Mesendoderm (in vitro differentiated cells): ENCODE measurements at regions not wholly inside any gene's neighbourhood (a gene's known extent, or its start where the extent isn't known, plus 50 kb on each side); places are given as distances from the start of the nearest gene placed in this dataset.
A peak's percentile ranks its signal among the peaks of the same experiment; 100 is the strongest.

Experiments
- DNase-seq: peaks from one replicate; pipeline ENCODE4 v3.0.0; 2013
- H2AK5ac ChIP-seq: 2 replicates; pipeline ENCODE4 v1.6.1; 2013; ENCODE audit warnings: low read length, inconsistent platforms
- H2BK120ac ChIP-seq: 2 replicates; pipeline ENCODE4 v1.6.1; 2013; ENCODE audit warnings: low read depth, mild to moderate bottlenecking, low read length, moderate library complexity, mixed read lengths
- H2BK15ac ChIP-seq: replicated peaks from 2 replicates; pipeline ENCODE4 v1.6.1; 2013; ENCODE audit warnings: low read depth, mild to moderate bottlenecking, moderate library complexity
- H2BK5ac ChIP-seq: 2 replicates; pipeline ENCODE4 v1.6.1; 2013; ENCODE audit warnings: low read length, inconsistent platforms
- H3K18ac ChIP-seq: 2 replicates; pipeline ENCODE4 v1.6.1; 2013; ENCODE audit warnings: mild to moderate bottlenecking, low read length, mixed read lengths
- H3K23ac ChIP-seq: one replicate; pipeline ENCODE4 v1.6.1; 2013; ENCODE audit warnings: low read length
- H3K27ac ChIP-seq: 2 replicates; pipeline ENCODE4 v1.5.1; 2013; ENCODE audit warnings: low read depth, mild to moderate bottlenecking, inconsistent platforms, low read length, moderate library complexity
- H3K27me3 ChIP-seq: 2 replicates; pipeline ENCODE4 v1.6.1; 2013; ENCODE audit warnings: low read length, control low read depth, mild to moderate bottlenecking, inconsistent platforms; ENCODE audit not compliant: insufficient read depth, poor library complexity
- H3K36me3 ChIP-seq: 2 replicates; pipeline ENCODE4 v1.6.1; 2013; ENCODE audit warnings: low read length, inconsistent platforms; ENCODE audit not compliant: control insufficient read depth, insufficient read depth
- H3K4ac ChIP-seq: one replicate; pipeline ENCODE4 v1.6.1; 2013; ENCODE audit warnings: low read depth, mild to moderate bottlenecking, low read length, moderate library complexity
- H3K4me1 ChIP-seq: 2 replicates; pipeline ENCODE4 v1.6.1; 2013; ENCODE audit warnings: low read depth, low read length, inconsistent platforms; ENCODE audit not compliant: control insufficient read depth
- H3K4me2 ChIP-seq: 2 replicates; pipeline ENCODE4 v1.6.1; 2013; ENCODE audit warnings: low read length
- H3K4me3 ChIP-seq: 2 replicates; pipeline ENCODE4 v1.5.1; 2013; ENCODE audit warnings: mild to moderate bottlenecking, low read length
- H3K56ac ChIP-seq: one replicate; pipeline ENCODE4 v1.6.1; 2013; ENCODE audit warnings: low read length
- H3K79me1 ChIP-seq: 2 replicates; pipeline ENCODE4 v1.6.1; 2013; ENCODE audit warnings: low read length, inconsistent platforms
- H3K79me2 ChIP-seq: 2 replicates; pipeline ENCODE4 v1.6.1; 2013; ENCODE audit warnings: mild to moderate bottlenecking, low read length; ENCODE audit not compliant: control insufficient read depth, insufficient read depth
- H3K9ac ChIP-seq: 2 replicates; pipeline ENCODE4 v1.6.1; 2013; ENCODE audit warnings: low read length, inconsistent platforms
- H4K5ac ChIP-seq: one replicate; pipeline ENCODE4 v1.6.1; 2013; ENCODE audit warnings: low read length
- H4K8ac ChIP-seq: one replicate; pipeline ENCODE4 v1.6.1; 2013; ENCODE audit warnings: low read depth, mild to moderate bottlenecking, control low read depth, low read length, moderate library complexity
- WGBS: extraction: QIAGEN DNeasy Blood & Tissue Kit; methylation state at CpG from one replicate; pipeline ENCODE4 v1.1.7; 2013; ENCODE audit warnings: low lambda C conversion rate, missing lambda C conversion rate; ENCODE audit not compliant: insufficient coverage; ENCODE audit errors: extremely low coverage; 5-methylcytosine and 5-hydroxymethylcytosine counted together

GRCh38 chr1:9439074-9439761 is 100.0 kb upstream of the SLC25A33 start:
- no peaks in the 10 kb centered on the region for H3K36me3 ChIP-seq
- no peak overlapping the region for H3K23ac ChIP-seq
- H2AK5ac ChIP-seq, result no peak overlapping the region
- no peak overlapping the region for H4K5ac ChIP-seq
- H3K9ac ChIP-seq, result no peak overlapping the region
- no peaks in the 10 kb centered on the region for H3K79me1 ChIP-seq
- no peaks in the 10 kb centered on the region for H3K27me3 ChIP-seq
- no peak overlapping the region for H3K27ac ChIP-seq
- no peak overlapping the region for H2BK120ac ChIP-seq
- no peak overlapping the region for H2BK15ac ChIP-seq
- no CpG with 5 or more reads among the region's 9 CpGs for WGBS
- H4K8ac ChIP-seq, result no peak overlapping the region
- no peak overlapping the region for H3K4me2 ChIP-seq
- H3K56ac ChIP-seq, result no peak overlapping the region
- peaks cover 8% of the 10 kb centered on the region for H3K4me1 ChIP-seq
- H3K4me3 ChIP-seq, result no peak overlapping the region
- no peak overlapping the region for H2BK5ac ChIP-seq
- H3K4ac ChIP-seq, result no peak overlapping the region
- no peak overlapping the region for H3K18ac ChIP-seq
- no peaks in the 10 kb centered on the region for H3K79me2 ChIP-seq
- DNase-seq, result no peak

DNA sequence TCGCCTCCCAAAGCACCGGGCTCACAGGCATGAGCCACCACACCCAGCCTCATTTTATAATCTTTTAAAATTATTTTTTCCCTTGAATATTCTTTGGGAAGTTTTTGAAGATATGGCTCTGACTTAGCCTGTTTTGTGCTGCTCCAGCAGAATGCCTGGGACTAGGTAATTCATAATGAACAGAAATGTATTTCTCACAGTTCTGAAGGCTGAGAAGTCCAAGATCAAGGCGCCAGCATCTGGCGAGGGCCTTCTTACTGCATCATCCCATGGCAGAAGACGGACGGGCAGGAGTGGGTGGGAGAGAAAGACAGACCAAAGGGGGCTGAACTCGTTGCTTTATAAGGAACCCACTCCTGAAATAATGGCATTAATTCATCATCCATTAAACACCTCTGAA is 99.0 kb upstream of the SLC25A33 start:
- no peaks in the 10 kb centered on the region for H3K36me3 ChIP-seq
- H3K79me1 ChIP-seq, result no peaks in the 10 kb centered on the region
- no peak overlapping the region for H3K9ac ChIP-seq
- no peak overlapping the region for H2AK5ac ChIP-seq
- no peak overlapping the region for H4K8ac ChIP-seq
- no peak overlapping the region for H3K56ac ChIP-seq
- peaks cover 8% of the 10 kb centered on the region for H3K4me1 ChIP-seq
- no peak overlapping the region for H3K4me2 ChIP-seq
- H2BK15ac ChIP-seq, result no peak overlapping the region
- no peak overlapping the region for H2BK5ac ChIP-seq
- no peak overlapping the region for H3K4ac ChIP-seq
- no peaks in the 10 kb centered on the region for H3K27me3 ChIP-seq
- no peak overlapping the region for H3K4me3 ChIP-seq
- H4K5ac ChIP-seq, result no peak overlapping the region
- no peak overlapping the region for H3K18ac ChIP-seq
- H3K79me2 ChIP-seq, result no peaks in the 10 kb centered on the region
- H3K27ac ChIP-seq, result no peak overlapping the region
- WGBS, result no CpG with 5 or more reads among the region's 7 CpGs
- no peak for DNase-seq
- H2BK120ac ChIP-seq, result no peak overlapping the region
- no peak overlapping the region for H3K23ac ChIP-seq

DNA sequence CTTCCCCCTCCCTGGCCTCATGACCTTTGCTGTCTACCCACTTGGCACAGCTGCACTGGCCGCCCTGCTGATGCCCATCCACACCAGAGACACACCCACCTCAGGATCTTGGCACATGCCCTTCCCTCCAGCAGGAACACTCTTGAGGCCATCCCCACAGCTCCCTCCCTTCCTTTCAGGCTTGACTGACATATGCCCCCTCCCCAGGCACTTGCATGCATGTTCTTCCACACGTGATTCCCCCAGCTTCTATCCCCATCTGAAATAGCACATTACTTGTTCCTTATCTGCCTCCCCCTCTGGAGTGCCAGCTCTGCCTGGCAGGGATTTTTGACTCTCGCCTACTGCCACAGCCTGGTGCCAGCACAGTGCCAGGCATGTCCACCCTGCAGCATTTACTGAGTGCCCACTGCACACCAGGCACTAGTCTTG is 98.5 kb upstream of the SLC25A33 start:
- no peaks in the 10 kb centered on the region for H3K79me1 ChIP-seq
- WGBS, result no CpG with 5 or more reads among the region's 3 CpGs
- no peak overlapping the region for H3K18ac ChIP-seq
- H3K79me2 ChIP-seq, result no peaks in the 10 kb centered on the region
- H2AK5ac ChIP-seq, result no peak overlapping the region
- H3K4me1 ChIP-seq, result peaks cover 8% of the 10 kb centered on the region
- no peak overlapping the region for H2BK5ac ChIP-seq
- no peak overlapping the region for H3K27ac ChIP-seq
- H4K5ac ChIP-seq, result no peak overlapping the region
- H3K4me2 ChIP-seq, result no peak overlapping the region
- no peak overlapping the region for H3K4ac ChIP-seq
- DNase-seq, result no peak
- no peak overlapping the region for H3K4me3 ChIP-seq
- no peaks in the 10 kb centered on the region for H3K36me3 ChIP-seq
- no peak overlapping the region for H3K23ac ChIP-seq
- no peak overlapping the region for H3K9ac ChIP-seq
- H2BK15ac ChIP-seq, result no peak overlapping the region
- no peaks in the 10 kb centered on the region for H3K27me3 ChIP-seq
- no peak overlapping the region for H3K56ac ChIP-seq
- H4K8ac ChIP-seq, result no peak overlapping the region
- H2BK120ac ChIP-seq, result no peak overlapping the region

DNA sequence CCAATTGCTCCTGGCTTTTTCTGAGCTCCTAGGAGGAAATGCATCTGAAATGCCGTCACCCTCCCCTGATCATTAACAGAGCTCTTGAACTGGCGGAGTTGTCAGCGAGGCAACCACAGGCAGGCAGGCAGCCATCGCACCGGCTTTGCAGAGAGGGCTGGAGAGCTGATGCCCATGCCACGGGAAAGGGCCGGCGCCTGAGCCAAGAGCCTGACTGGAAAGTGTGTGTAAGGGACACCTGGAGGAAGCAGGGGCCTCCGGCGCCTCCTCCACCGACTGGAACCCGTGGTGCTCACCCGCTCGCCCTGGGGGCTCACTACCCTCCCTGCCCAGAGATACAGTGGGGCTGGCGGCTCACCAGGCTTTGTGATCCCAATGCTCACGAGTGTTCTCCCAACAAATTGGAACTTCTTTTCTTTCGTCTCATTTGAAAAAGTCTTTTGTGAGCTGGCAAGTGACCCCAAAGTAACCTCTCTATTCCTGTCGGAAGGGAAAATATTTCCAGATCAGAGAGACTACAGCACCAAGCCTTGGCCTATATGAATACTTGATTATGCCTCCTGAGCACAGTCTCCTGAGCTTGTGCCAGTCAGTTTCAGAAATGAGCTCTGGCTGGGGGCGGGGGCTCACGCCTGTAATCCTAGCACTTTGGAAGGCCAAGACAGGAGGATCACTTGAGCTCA is 97.7 kb upstream of the SLC25A33 start:
- H3K27ac ChIP-seq, result no peak overlapping the region

DNA sequence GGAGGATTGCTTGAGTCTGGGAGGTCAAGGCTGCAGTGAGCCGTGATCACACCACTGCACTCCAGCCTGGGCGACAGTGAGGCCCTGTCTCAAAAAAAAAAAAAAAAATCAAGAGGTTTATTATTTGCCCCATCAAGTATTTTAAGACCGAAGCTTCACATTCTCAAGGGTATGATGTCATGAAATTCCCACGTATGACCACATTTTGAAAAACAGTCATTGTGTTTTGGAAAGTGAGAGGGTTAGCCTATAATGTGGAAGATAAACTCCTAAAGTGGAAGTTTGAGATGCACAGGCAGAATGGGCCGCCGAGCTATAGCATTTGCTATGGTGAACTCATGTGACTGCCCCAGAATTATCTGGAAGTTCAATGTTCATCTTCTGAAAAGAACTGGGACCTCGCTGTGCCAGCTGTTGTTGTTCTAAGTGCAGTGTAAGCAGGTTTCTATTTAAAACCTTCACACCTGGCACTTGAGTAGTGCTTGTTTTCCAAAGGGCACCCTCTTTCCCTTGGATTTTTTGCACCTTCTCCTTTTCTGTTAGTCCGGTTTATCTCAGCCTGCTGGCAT is 96.9 kb upstream of the SLC25A33 start:
- H3K27me3 ChIP-seq, result no peaks in the 10 kb centered on the region
- no peak overlapping the region for H4K5ac ChIP-seq
- no peak overlapping the region for H3K18ac ChIP-seq
- no peak overlapping the region for H2BK120ac ChIP-seq
- H3K4ac ChIP-seq, result no peak overlapping the region
- H4K8ac ChIP-seq, result no peak overlapping the region
- H3K9ac ChIP-seq, result no peak overlapping the region
- no peak overlapping the region for H3K23ac ChIP-seq
- H3K27ac ChIP-seq, result no peak overlapping the region
- DNase-seq, result peak; percentile 50
- no peak overlapping the region for H2BK5ac ChIP-seq
- H3K4me3 ChIP-seq, result no peak overlapping the region
- H2BK15ac ChIP-seq, result no peak overlapping the region
- H3K56ac ChIP-seq, result no peak overlapping the region
- H3K4me2 ChIP-seq, result no peak overlapping the region
- no CpG with 5 or more reads among the region's 8 CpGs for WGBS
- peaks cover 8% of the 10 kb centered on the region for H3K4me1 ChIP-seq
- H2AK5ac ChIP-seq, result no peak overlapping the region
- H3K79me1 ChIP-seq, result no peaks in the 10 kb centered on the region
- H3K79me2 ChIP-seq, result no peaks in the 10 kb centered on the region
- no peaks in the 10 kb centered on the region for H3K36me3 ChIP-seq

More for the DNA sequence above, 97.7 kb upstream of the SLC25A33 start:
- H2BK15ac ChIP-seq, result no peak overlapping the region
- no peaks in the 10 kb centered on the region for H3K27me3 ChIP-seq
- no peak overlapping the region for H3K56ac ChIP-seq
- no peak overlapping the region for H3K4me2 ChIP-seq
- no peaks in the 10 kb centered on the region for H3K36me3 ChIP-seq
- no peak overlapping the region for H4K5ac ChIP-seq
- WGBS, result no CpG with 5 or more reads among the region's 20 CpGs
- no peak overlapping the region for H2BK5ac ChIP-seq
- H4K8ac ChIP-seq, result no peak overlapping the region
- H2AK5ac ChIP-seq, result no peak overlapping the region
- no peak overlapping the region for H3K4me3 ChIP-seq
- no peaks in the 10 kb centered on the region for H3K79me1 ChIP-seq
- H3K23ac ChIP-seq, result no peak overlapping the region
- no peak overlapping the region for H3K18ac ChIP-seq
- no peak overlapping the region for H3K4ac ChIP-seq
- H3K79me2 ChIP-seq, result no peaks in the 10 kb centered on the region
- no peak for DNase-seq
- H3K4me1 ChIP-seq, result peaks cover 8% of the 10 kb centered on the region
- no peak overlapping the region for H3K9ac ChIP-seq
- H2BK120ac ChIP-seq, result no peak overlapping the region
